ENCODE measurements at regions not wholly inside any gene's neighbourhood (a gene's known extent, or its start where the extent isn't known, plus 50 kb on each side); places are given as distances from the start of the nearest gene placed in this dataset.
A peak's percentile ranks its signal among the peaks of the same experiment; 100 is the strongest.

DNA sequence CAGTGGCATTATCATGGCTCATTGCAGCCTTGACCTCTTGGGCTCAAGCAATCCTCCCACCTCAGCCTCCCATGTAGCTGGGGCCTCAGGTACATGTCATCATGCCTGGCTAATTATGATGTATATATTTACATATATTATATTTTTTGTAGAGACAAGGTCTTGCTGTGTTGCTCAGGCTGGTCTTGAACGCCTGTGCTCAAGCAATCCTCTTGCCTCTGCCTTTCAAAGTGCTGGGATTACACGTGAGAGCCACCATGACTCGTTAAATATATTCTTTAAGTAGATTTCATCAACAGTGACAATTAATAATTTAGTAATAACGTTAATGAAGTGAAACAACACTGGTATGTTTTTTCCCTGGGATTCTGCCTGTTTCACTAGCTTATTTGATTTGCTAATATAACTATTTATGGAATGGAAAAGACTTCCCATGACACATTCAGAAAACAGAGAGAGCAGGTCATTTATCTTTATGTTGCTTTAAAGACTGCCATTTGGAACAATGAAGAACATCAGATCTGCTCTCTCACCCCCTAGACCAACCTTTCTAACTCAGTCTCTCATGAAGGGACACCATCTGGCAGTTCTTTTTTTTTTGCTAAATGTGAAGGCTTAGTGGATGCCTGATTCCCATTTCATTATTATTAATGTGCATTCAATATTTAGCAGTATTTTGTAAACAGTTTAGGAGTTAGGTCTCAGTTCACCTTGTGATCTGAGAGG, 295.6 kb downstream of the KIF4B start:
- no peak overlapping the region for H3K4me3 ChIP-seq (ENCODE audit: low read length)
- TF ChIP-seq CTCF (IDR thresholded peaks at IDR 0.05; ENCODE audit: insufficient read depth, low read depth, low read length, missing control alignments): no peak

GRCh38 chr5:155311721-155312120, 298.2 kb downstream of the KIF4B start:
- no peak for TF ChIP-seq CTCF (IDR thresholded peaks at IDR 0.05; ENCODE audit: insufficient read depth, low read depth, low read length, missing control alignments)
- DNase-seq (ENCODE audit: low read depth): no peak
- H3K4me3 ChIP-seq (ENCODE audit: low read length): no peak overlapping the region

More for the DNA sequence above, 295.6 kb downstream of the KIF4B start:
- DNase-seq (ENCODE audit: low read depth): no peak

GRCh38 chr5:155313518-155313917, 300.0 kb downstream of the KIF4B start:
- TF ChIP-seq CTCF (IDR thresholded peaks at IDR 0.05; ENCODE audit: insufficient read depth, low read depth, low read length, missing control alignments): no peak

GRCh38 chr5:155316070-155316714, 302.6 kb downstream of the KIF4B start:
- DNase-seq (ENCODE audit: low read depth): peak; percentile 42
- TF ChIP-seq CTCF (IDR thresholded peaks at IDR 0.05; ENCODE audit: insufficient read depth, low read depth, low read length, missing control alignments): no peak
- H3K4me3 ChIP-seq (ENCODE audit: low read length): no peak overlapping the region

More at GRCh38 chr5:155313518-155313917, 300.0 kb downstream of the KIF4B start:
- DNase-seq (ENCODE audit: low read depth): peak; percentile 82
- H3K4me3 ChIP-seq (ENCODE audit: low read length): no peak overlapping the region

- no peak for TF ChIP-seq CTCF (IDR thresholded peaks at IDR 0.05; ENCODE audit: insufficient read depth, low read depth, low read length, missing control alignments)
- no peak for DNase-seq (ENCODE audit: low read depth)
- H3K4me3 ChIP-seq (ENCODE audit: low read length): no peak overlapping the region
Observed at GRCh38 chr5:155332618-155333017, 319.1 kb downstream of the KIF4B start.

DNA sequence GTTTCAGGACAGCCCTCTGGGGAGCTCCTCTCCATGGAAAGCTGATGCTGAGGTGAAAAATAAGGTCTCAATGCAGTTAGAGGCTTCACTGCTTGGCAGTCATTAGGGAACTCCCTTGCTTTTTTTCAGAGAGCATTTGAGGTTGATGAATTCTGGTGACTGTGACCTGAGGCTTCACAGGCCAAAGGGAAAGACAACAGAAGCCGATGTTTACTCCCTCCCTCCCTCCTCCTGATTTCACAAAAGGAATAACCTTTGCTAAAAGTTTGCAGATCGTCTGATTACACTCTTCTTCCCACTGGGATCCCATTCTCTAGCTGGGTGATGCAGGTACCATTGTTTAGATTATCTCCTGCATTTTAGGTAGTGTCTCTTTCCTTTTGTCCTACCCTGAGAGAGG, 329.4 kb downstream of the KIF4B start:
- H3K4me3 ChIP-seq (ENCODE audit: low read length): no peak overlapping the region
- TF ChIP-seq CTCF (IDR thresholded peaks at IDR 0.05; ENCODE audit: insufficient read depth, low read depth, low read length, missing control alignments): no peak

More for the DNA sequence above, 329.4 kb downstream of the KIF4B start:
- DNase-seq (ENCODE audit: low read depth): no peak
